ENCODE measurements at regions not wholly inside any gene's neighbourhood (a gene's known extent, or its start where the extent isn't known, plus 50 kb on each side); places are given as distances from the start of the nearest gene placed in this dataset.
"Not testable (repeated sequence)": the region's sequence is repeated elsewhere in the genome, so short reads cannot be mapped to it uniquely, and the experiment has no call there.

GRCh38 chr12:90683871-90684270 lies 271.1 kb downstream of the CCER1 start:
- DNase-seq = no peak

GRCh38 chr12:90682398-90682797 lies 272.6 kb downstream of the CCER1 start:
- no peak for DNase-seq

- no peak for DNase-seq
These were observed 275.3 kb downstream of the CCER1 start for GRCh38 chr12:90679674-90680073.

GRCh38 chr12:90677552-90677951 lies 277.4 kb downstream of the CCER1 start:
- DNase-seq = no peak

- no peak for DNase-seq
These were observed 277.9 kb downstream of the CCER1 start for GRCh38 chr12:90677055-90677454.

GRCh38 chr12:90675106-90675505 lies 279.9 kb downstream of the CCER1 start:
- no peak for DNase-seq

GRCh38 chr12:90672081-90672480 lies 282.9 kb downstream of the CCER1 start:
- DNase-seq = no peak

GRCh38 chr12:90663949-90664348 lies 291.0 kb downstream of the CCER1 start:
- DNase-seq = not testable (repeated sequence)

- DNase-seq = no peak
These were observed 295.9 kb downstream of the CCER1 start for GRCh38 chr12:90659060-90659459.

- DNase-seq = no peak
These were observed 301.9 kb downstream of the CCER1 start for GRCh38 chr12:90653040-90653439.

- no peak for DNase-seq
These were observed 302.7 kb downstream of the CCER1 start for GRCh38 chr12:90652280-90652679.

- no peak for DNase-seq
These were observed 309.8 kb downstream of the CCER1 start for GRCh38 chr12:90645181-90645580.

GRCh38 chr12:90631591-90632212 lies 323.3 kb downstream of the CCER1 start:
- no peak for DNase-seq

- DNase-seq = no peak
These were observed 325.0 kb downstream of the CCER1 start for GRCh38 chr12:90630006-90630405.

GRCh38 chr12:90628213-90628612 lies 326.8 kb downstream of the CCER1 start:
- DNase-seq = no peak

GRCh38 chr12:90627180-90627896 lies 327.6 kb downstream of the CCER1 start:
- no peak for DNase-seq

- no peak for DNase-seq
These were observed 332.5 kb downstream of the CCER1 start for GRCh38 chr12:90622431-90622830.

- no peak for DNase-seq
These were observed 333.0 kb downstream of the CCER1 start for GRCh38 chr12:90621927-90622326.

GRCh38 chr12:90619943-90620342 lies 335.0 kb downstream of the CCER1 start:
- DNase-seq = no peak

- no peak for DNase-seq
These were observed 336.4 kb downstream of the CCER1 start for GRCh38 chr12:90618586-90618985.

- no peak for DNase-seq
These were observed 343.1 kb downstream of the CCER1 start for GRCh38 chr12:90611891-90612290.

GRCh38 chr12:90611048-90611447 lies 343.9 kb downstream of the CCER1 start:
- no peak for DNase-seq

GRCh38 chr12:90593596-90594295 lies 361.2 kb downstream of the CCER1 start:
- DNase-seq = no peak

GRCh38 chr12:90589956-90590355 lies 365.0 kb downstream of the CCER1 start:
- no peak for DNase-seq

Data from CD4-positive, alpha-beta T cell treated with Interleukin-6 for 4 hours (primary cell).